ENCODE measurements at regions not wholly inside any gene's neighbourhood (a gene's known extent, or its start where the extent isn't known, plus 50 kb on each side); places are given as distances from the start of the nearest gene placed in this dataset.

DNA sequence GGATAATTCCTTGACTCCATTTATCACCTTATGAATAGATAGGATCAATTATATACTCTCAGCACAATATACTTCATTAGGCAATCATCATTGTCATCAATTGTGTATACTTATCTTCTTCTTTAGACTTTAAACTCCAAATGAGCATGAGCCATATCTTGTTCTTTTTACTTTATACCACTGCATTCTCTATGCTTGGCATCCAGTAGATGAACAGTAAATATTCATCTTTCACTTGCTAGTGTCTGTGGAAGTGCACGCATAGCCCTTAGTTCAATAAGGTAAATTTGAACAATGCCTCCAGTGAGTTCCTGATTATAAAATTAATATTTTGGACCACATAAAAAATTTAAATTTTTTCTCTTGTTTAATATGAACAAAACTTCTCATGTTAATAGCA, 172.3 kb upstream of the SPRY2 start (continued):
- no peak for TF ChIP-seq REST (IDR thresholded peaks at IDR 0.05; ENCODE audit: unreplicated experiment)

DNA sequence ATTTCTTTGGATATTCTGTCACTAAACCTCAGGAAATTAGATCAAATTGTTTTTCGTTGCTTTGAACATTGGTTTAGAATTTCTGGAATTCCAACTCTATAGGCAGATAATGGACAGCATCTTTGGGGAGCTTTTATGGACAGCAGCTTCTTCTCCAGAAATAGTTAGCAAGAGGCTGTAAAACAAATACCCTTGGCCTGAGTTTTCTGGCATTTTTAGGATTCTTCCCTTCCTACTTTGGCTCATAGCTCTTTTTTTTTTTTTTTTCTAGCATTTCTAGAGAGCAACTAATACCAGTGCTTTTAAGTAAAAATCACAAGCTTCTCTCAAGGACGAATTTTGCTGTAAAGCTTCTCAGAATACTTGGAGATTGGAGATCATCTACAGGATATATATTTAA, 169.8 kb upstream of the SPRY2 start:
- no peaks in the 10 kb centered on the region for H3K79me2 ChIP-seq (replicated peaks; ENCODE audit: insufficient read depth)
- no peak overlapping the region for H2AFZ ChIP-seq
- H3K9me2 ChIP-seq (ENCODE audit: insufficient read depth): no peaks in the 10 kb centered on the region; the same call in 1 of the 2 replicates
- H3K4me3 ChIP-seq: no peak overlapping the region
- no peak overlapping the region for H3K27ac ChIP-seq (ENCODE audit: low read depth)
- H3K9me3 Mint-ChIP-seq: peaks cover 8% of the 10 kb centered on the region; the same call in 2 of the 3 replicates
- no peak overlapping the region for H3K4me3 Mint-ChIP-seq
- H3K27me3 Mint-ChIP-seq (ENCODE audit: insufficient read depth, low read depth, poor library complexity): no peaks in the 10 kb centered on the region
- no peaks in the 10 kb centered on the region for H3F3A ChIP-seq (replicated peaks; ENCODE audit: low read depth)
- no peaks in the 10 kb centered on the region for H3K27me3 ChIP-seq (ENCODE audit: insufficient read depth)
- H4K20me1 ChIP-seq (replicated peaks; ENCODE audit: insufficient read depth): no peaks in the 10 kb centered on the region
- H3K4me2 ChIP-seq: no peak overlapping the region
- ATAC-seq (no peak), DNase-seq (ENCODE audit: low spot score) (no peak)
- H3K4me1 ChIP-seq (ENCODE audit: insufficient read depth): no peaks in the 10 kb centered on the region
- H3K27ac Mint-ChIP-seq: no peak overlapping the region; the same call in 1 of the 2 replicates
- no peaks in the 10 kb centered on the region for H3K36me3 Mint-ChIP-seq (ENCODE audit: low read depth)
- H3K4me1 Mint-ChIP-seq: no peaks in the 10 kb centered on the region
- H3K36me3 ChIP-seq (ENCODE audit: insufficient read depth): no peaks in the 10 kb centered on the region
- no peak for TF ChIP-seq STAT1 (IDR thresholded peaks at IDR 0.05; ENCODE audit: unreplicated experiment)
- no peak for TF ChIP-seq NANOG (IDR thresholded peaks at IDR 0.05; ENCODE audit: borderline replicate concordance)
- no peak for TF ChIP-seq EZH2phosphoT487 (IDR thresholded peaks at IDR 0.05; ENCODE audit: unreplicated experiment)
- no peak for TF ChIP-seq ZNF114 (CRISPR knock-in tag; IDR thresholded peaks at IDR 0.05)
- TF ChIP-seq, protein P1, sequence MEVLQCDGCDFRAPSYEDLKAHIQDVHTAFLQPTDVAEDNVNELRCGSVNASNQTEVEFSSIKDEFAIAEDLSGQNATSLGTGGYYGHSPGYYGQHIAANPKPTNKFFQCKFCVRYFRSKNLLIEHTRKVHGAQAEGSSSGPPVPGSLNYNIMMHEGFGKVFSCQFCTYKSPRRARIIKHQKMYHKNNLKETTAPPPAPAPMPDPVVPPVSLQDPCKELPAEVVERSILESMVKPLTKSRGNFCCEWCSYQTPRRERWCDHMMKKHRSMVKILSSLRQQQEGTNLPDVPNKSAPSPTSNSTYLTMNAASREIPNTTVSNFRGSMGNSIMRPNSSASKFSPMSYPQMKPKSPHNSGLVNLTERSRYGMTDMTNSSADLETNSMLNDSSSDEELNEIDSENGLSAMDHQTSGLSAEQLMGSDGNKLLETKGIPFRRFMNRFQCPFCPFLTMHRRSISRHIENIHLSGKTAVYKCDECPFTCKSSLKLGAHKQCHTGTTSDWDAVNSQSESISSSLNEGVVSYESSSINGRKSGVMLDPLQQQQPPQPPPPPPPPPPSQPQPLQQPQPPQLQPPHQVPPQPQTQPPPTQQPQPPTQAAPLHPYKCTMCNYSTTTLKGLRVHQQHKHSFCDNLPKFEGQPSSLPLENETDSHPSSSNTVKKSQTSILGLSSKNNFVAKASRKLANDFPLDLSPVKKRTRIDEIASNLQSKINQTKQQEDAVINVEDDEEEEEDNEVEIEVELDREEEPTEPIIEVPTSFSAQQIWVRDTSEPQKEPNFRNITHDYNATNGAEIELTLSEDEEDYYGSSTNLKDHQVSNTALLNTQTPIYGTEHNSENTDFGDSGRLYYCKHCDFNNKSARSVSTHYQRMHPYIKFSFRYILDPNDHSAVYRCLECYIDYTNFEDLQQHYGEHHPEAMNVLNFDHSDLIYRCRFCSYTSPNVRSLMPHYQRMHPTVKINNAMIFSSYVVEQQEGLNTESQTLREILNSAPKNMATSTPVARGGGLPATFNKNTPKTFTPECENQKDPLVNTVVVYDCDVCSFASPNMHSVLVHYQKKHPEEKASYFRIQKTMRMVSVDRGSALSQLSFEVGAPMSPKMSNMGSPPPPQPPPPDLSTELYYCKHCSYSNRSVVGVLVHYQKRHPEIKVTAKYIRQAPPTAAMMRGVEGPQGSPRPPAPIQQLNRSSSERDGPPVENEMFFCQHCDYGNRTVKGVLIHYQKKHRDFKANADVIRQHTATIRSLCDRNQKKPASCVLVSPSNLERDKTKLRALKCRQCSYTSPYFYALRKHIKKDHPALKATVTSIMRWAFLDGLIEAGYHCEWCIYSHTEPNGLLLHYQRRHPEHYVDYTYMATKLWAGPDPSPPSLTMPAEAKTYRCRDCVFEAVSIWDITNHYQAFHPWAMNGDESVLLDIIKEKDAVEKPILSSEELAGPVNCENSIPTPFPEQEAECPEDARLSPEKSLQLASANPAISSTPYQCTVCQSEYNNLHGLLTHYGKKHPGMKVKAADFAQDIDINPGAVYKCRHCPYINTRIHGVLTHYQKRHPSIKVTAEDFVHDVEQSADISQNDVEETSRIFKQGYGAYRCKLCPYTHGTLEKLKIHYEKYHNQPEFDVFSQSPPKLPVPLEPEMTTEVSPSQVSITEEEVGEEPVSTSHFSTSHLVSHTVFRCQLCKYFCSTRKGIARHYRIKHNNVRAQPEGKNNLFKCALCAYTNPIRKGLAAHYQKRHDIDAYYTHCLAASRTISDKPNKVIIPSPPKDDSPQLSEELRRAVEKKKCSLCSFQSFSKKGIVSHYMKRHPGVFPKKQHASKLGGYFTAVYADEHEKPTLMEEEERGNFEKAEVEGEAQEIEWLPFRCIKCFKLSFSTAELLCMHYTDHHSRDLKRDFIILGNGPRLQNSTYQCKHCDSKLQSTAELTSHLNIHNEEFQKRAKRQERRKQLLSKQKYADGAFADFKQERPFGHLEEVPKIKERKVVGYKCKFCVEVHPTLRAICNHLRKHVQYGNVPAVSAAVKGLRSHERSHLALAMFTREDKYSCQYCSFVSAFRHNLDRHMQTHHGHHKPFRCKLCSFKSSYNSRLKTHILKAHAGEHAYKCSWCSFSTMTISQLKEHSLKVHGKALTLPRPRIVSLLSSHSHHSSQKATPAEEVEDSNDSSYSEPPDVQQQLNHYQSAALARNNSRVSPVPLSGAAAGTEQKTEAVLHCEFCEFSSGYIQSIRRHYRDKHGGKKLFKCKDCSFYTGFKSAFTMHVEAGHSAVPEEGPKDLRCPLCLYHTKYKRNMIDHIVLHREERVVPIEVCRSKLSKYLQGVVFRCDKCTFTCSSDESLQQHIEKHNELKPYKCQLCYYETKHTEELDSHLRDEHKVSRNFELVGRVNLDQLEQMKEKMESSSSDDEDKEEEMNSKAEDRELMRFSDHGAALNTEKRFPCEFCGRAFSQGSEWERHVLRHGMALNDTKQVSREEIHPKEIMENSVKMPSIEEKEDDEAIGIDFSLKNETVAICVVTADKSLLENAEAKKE (CRISPR knock-in tag; IDR thresholded peaks at IDR 0.05): no peak
- TF ChIP-seq POLR2AphosphoS5 (IDR thresholded peaks at IDR 0.05; ENCODE audit: low read depth): no peak
- TF ChIP-seq JUNB (IDR thresholded peaks at IDR 0.05; ENCODE audit: unreplicated experiment): no peak
- TF ChIP-seq, protein P2, sequence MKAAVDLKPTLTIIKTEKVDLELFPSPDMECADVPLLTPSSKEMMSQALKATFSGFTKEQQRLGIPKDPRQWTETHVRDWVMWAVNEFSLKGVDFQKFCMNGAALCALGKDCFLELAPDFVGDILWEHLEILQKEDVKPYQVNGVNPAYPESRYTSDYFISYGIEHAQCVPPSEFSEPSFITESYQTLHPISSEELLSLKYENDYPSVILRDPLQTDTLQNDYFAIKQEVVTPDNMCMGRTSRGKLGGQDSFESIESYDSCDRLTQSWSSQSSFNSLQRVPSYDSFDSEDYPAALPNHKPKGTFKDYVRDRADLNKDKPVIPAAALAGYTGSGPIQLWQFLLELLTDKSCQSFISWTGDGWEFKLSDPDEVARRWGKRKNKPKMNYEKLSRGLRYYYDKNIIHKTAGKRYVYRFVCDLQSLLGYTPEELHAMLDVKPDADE (IDR thresholded peaks at IDR 0.05): no peak
- TF ChIP-seq CREB1 (CRISPR knock-in tag; IDR thresholded peaks at IDR 0.05; ENCODE audit: low read depth): no peak
- no peak for TF ChIP-seq REST (IDR thresholded peaks at IDR 0.05; ENCODE audit: unreplicated experiment)
- TF ChIP-seq ZNF331 (CRISPR knock-in tag; IDR thresholded peaks at IDR 0.05; ENCODE audit: low read depth): no peak
